ENCODE measurements at regions not wholly inside any gene's neighbourhood (a gene's known extent, or its start where the extent isn't known, plus 50 kb on each side); places are given as distances from the start of the nearest gene placed in this dataset.

DNA sequence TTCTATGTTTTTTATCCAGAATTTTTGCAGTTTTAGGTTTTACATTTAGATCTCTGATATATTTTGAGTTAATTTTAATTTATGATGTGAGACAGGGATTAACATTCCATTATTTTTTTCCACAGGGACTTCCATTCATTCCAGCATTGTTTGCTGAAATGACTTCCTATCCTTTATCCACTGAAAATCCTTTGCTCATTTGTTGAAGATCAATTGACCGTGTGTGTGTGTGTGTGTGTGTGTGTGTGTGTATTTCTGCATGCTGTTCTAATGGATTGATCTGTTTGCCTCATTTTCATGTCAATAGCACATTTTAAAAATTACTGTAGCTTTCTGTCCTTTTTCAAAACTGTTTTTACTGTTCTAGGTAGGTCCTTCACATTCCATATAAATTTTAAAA lies 480.3 kb downstream of the DSC3 start:
- no peaks in the 10 kb centered on the region for H3K27me3 Mint-ChIP-seq (ENCODE audit: low read depth)
- no peak overlapping the region for H3K27ac Mint-ChIP-seq (ENCODE audit: unreplicated experiment)
- DNase-seq (ENCODE audit: low spot score) = no peak
- H3K4me1 Mint-ChIP-seq (ENCODE audit: low read depth) = no peaks in the 10 kb centered on the region
- no peaks in the 10 kb centered on the region for H3K9me3 Mint-ChIP-seq (ENCODE audit: low read depth)
- no peak overlapping the region for H3K4me3 Mint-ChIP-seq (ENCODE audit: unreplicated experiment)
- H3K36me3 Mint-ChIP-seq (ENCODE audit: low read depth) = no peaks in the 10 kb centered on the region
- TF ChIP-seq, protein P1, sequence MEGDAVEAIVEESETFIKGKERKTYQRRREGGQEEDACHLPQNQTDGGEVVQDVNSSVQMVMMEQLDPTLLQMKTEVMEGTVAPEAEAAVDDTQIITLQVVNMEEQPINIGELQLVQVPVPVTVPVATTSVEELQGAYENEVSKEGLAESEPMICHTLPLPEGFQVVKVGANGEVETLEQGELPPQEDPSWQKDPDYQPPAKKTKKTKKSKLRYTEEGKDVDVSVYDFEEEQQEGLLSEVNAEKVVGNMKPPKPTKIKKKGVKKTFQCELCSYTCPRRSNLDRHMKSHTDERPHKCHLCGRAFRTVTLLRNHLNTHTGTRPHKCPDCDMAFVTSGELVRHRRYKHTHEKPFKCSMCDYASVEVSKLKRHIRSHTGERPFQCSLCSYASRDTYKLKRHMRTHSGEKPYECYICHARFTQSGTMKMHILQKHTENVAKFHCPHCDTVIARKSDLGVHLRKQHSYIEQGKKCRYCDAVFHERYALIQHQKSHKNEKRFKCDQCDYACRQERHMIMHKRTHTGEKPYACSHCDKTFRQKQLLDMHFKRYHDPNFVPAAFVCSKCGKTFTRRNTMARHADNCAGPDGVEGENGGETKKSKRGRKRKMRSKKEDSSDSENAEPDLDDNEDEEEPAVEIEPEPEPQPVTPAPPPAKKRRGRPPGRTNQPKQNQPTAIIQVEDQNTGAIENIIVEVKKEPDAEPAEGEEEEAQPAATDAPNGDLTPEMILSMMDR (IDR thresholded peaks at IDR 0.05) = no peak

GRCh38 chr18:30556112-30556511 lies 486.4 kb downstream of the DSC3 start:
- peaks cover 6% of the 10 kb centered on the region for H3K27me3 Mint-ChIP-seq (ENCODE audit: low read depth)
- H3K36me3 Mint-ChIP-seq (ENCODE audit: low read depth) = no peaks in the 10 kb centered on the region
- no peak for DNase-seq (ENCODE audit: low spot score)
- no peak overlapping the region for H3K27ac Mint-ChIP-seq (ENCODE audit: unreplicated experiment)
- no peaks in the 10 kb centered on the region for H3K4me1 Mint-ChIP-seq (ENCODE audit: low read depth)
- no peak overlapping the region for H3K4me3 Mint-ChIP-seq (ENCODE audit: unreplicated experiment)
- TF ChIP-seq, protein P1 (IDR thresholded peaks at IDR 0.05) = no peak
- H3K9me3 Mint-ChIP-seq (ENCODE audit: low read depth) = no peaks in the 10 kb centered on the region

DNA sequence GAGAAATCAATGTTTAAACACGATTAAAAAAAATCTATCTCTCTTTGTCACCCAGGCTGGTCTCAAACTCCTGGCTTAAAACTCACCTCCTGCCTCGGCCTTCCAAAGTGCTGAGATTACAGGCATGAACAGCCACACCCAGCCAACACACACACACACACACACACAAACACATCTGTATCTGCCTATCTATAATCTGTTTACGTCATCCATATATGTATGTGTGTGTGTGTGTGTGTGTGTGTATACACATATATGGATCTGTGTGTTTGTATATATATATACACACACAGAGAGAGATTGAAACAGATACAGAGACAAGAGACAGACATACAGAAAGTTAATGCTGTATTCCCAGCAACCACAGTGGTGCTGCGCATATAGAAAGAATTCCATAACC lies 497.1 kb downstream of the DSC3 start:
- no peak overlapping the region for H3K4me3 Mint-ChIP-seq (ENCODE audit: unreplicated experiment)
- no peak for DNase-seq (ENCODE audit: low spot score)
- TF ChIP-seq, protein P1 (IDR thresholded peaks at IDR 0.05) = no peak
- no peaks in the 10 kb centered on the region for H3K4me1 Mint-ChIP-seq (ENCODE audit: low read depth)
- no peaks in the 10 kb centered on the region for H3K36me3 Mint-ChIP-seq (ENCODE audit: low read depth)
- peaks cover 10% of the 10 kb centered on the region for H3K27me3 Mint-ChIP-seq (ENCODE audit: low read depth)
- no peak overlapping the region for H3K27ac Mint-ChIP-seq (ENCODE audit: unreplicated experiment)
- no peaks in the 10 kb centered on the region for H3K9me3 Mint-ChIP-seq (ENCODE audit: low read depth)

GRCh38 chr18:30544141-30544540 lies 498.4 kb downstream of the DSC3 start:
- Mint-ChIP-seq H3K9me3 (ENCODE audit: low read depth) (no peaks in the 10 kb centered on the region), H3K36me3 (ENCODE audit: low read depth) (no peaks in the 10 kb centered on the region), H3K4me1 (ENCODE audit: low read depth) (no peaks in the 10 kb centered on the region), H3K27me3 (ENCODE audit: low read depth) (peaks cover 10% of the 10 kb centered on the region), H3K27ac (ENCODE audit: unreplicated experiment) (no peak overlapping the region), H3K4me3 (ENCODE audit: unreplicated experiment) (no peak overlapping the region)
- TF ChIP-seq, protein P1 (IDR thresholded peaks at IDR 0.05) = no peak
- no peak for DNase-seq (ENCODE audit: low spot score)

- H3K9me3 Mint-ChIP-seq (ENCODE audit: low read depth) = no peaks in the 10 kb centered on the region
- H3K27ac Mint-ChIP-seq (ENCODE audit: unreplicated experiment) = no peak overlapping the region
- H3K36me3 Mint-ChIP-seq (ENCODE audit: low read depth) = no peaks in the 10 kb centered on the region
- H3K4me3 Mint-ChIP-seq (ENCODE audit: unreplicated experiment) = no peak overlapping the region
- TF ChIP-seq, protein P1 (IDR thresholded peaks at IDR 0.05) = no peak
- H3K27me3 Mint-ChIP-seq (ENCODE audit: low read depth) = peaks cover 8% of the 10 kb centered on the region
- DNase-seq (ENCODE audit: low spot score) = no peak
- no peaks in the 10 kb centered on the region for H3K4me1 Mint-ChIP-seq (ENCODE audit: low read depth)
These were observed 508.8 kb downstream of the DSC3 start for GRCh38 chr18:30533716-30534115.
